ENCODE measurements at regions not wholly inside any gene's neighbourhood (a gene's known extent, or its start where the extent isn't known, plus 50 kb on each side); places are given as distances from the start of the nearest gene placed in this dataset.

DNA sequence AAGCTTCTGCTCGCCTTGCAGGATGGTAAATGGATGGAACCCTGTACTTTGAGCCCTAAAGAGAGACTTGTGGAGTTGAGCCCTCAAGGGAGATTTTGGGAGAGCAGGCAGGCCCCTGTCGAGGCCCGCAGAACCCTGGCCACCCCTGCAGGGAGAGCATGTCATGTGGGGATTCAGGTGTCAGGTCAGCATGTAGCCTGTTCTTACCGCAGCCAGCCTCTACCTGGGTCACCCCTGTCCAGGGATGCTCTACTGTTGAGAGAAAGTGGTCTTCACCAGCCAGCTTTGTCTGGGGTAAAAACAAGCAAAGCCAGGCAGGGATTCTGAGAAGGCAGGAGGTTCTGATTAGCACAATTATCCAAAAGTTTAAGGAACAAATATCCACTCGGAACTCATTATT is 55.6 kb upstream of the PROKR2 start:
- Histone ChIP-seq H3K27me3 (ENCODE audit: control insufficient read depth, insufficient read depth, low read length) (no peaks in the 10 kb centered on the region), H3K4me3 (ENCODE audit: low read depth, low read length) (no peak overlapping the region), H3K36me3 (ENCODE audit: control insufficient read depth, insufficient read depth, low read length) (no peaks in the 10 kb centered on the region)
- no peak for FAIRE-seq
- no peak for DNase-seq (ENCODE audit: low read depth)
- TF ChIP-seq, protein P1, sequence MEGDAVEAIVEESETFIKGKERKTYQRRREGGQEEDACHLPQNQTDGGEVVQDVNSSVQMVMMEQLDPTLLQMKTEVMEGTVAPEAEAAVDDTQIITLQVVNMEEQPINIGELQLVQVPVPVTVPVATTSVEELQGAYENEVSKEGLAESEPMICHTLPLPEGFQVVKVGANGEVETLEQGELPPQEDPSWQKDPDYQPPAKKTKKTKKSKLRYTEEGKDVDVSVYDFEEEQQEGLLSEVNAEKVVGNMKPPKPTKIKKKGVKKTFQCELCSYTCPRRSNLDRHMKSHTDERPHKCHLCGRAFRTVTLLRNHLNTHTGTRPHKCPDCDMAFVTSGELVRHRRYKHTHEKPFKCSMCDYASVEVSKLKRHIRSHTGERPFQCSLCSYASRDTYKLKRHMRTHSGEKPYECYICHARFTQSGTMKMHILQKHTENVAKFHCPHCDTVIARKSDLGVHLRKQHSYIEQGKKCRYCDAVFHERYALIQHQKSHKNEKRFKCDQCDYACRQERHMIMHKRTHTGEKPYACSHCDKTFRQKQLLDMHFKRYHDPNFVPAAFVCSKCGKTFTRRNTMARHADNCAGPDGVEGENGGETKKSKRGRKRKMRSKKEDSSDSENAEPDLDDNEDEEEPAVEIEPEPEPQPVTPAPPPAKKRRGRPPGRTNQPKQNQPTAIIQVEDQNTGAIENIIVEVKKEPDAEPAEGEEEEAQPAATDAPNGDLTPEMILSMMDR (IDR thresholded peaks at IDR 0.05; ENCODE audit: insufficient read depth, low read length, severe bottlenecking), result no peak

DNA sequence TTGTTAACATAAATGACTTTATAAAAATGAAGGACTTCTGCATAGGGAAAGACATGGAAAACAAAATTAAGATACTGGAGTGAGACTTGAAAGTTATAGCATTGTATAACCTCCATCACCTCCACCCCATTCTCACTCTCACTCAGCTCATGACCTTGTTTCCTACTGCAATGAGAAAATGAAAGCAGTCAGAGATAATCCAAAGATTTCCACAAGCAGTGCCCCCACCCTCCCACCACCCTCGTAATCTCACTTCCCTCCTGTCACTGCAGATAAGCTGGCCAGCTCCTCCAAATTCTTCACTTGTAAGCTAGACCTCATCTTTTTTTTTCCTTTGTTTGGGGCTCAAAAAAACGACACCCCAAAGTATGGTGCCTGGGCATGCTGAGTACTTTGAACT is 52.9 kb upstream of the PROKR2 start:
- FAIRE-seq (no peak), DNase-seq (ENCODE audit: low read depth) (no peak)
- Histone ChIP-seq H3K27me3 (ENCODE audit: control insufficient read depth, insufficient read depth, low read length) (no peaks in the 10 kb centered on the region), H3K36me3 (ENCODE audit: control insufficient read depth, insufficient read depth, low read length) (no peaks in the 10 kb centered on the region), H3K4me3 (ENCODE audit: low read depth, low read length) (no peak overlapping the region)
- TF ChIP-seq, protein P1 (IDR thresholded peaks at IDR 0.05; ENCODE audit: insufficient read depth, low read length, severe bottlenecking), result no peak

Data from bronchial epithelial cell (primary cell).